ENCODE measurements at regions not wholly inside any gene's neighbourhood (a gene's known extent, or its start where the extent isn't known, plus 50 kb on each side); places are given as distances from the start of the nearest gene placed in this dataset.

DNA sequence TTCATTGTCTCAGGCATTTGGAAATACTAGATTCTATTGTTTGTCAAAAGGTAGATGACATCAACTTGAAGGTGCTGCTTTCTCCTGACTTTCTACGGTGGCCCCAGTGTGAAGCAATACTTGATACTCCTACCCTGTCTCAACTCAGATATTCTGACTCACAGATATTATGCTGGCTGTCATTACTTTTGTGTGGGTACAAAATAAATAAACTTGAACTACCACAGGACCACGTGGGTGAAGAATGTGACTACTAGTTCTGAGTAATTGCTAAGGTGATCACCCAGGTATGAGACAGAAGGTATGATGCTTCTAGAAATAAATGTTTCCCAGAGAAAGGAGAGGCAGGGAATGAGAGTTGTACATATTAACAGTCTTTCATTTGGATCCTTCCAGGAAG is 275.3 kb upstream of the SPOCK3 start:
- no peak for DNase-seq

DNA sequence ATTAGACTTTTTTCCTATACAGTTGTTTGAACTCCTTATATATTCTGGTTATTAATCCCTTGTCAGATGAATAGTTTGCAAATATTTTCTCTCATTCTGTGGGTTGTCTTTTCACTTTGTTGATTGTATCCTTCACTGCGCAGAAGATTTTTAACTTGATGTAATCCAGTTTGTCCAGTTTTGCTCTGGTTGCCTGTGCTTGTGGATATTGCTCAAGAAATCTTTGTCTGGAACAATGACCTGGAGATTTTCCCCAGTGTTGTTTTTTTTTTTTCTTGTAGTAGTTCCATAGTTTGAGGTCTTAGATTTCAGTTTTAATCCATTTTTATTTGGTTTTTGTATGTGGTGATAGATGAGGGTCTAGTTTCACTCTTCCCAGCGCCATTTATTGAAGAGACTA is 289.8 kb upstream of the SPOCK3 start:
- DNase-seq: no peak

DNA sequence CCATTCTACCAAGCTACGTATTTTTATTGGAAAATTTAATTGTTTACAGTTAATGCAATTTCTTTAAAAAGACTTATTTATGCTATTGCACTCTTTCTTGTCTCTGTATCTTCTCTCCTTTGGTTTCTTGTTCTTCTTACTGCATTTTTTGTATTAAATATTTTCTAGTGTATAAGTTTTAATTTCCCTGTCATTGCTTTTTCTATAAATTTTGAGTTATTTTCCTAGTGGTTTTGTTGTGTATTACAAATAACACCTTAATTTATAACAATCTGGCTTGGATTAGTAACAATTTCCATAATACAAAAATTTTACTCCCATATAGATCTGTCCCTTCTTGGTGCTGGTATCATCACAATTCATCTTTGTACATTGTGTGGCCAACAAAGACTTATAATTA is 303.5 kb upstream of the SPOCK3 start:
- DNase-seq: no peak

GRCh38 chr4:167541286-167541685 is 307.0 kb upstream of the SPOCK3 start:
- DNase-seq: no peak

DNA sequence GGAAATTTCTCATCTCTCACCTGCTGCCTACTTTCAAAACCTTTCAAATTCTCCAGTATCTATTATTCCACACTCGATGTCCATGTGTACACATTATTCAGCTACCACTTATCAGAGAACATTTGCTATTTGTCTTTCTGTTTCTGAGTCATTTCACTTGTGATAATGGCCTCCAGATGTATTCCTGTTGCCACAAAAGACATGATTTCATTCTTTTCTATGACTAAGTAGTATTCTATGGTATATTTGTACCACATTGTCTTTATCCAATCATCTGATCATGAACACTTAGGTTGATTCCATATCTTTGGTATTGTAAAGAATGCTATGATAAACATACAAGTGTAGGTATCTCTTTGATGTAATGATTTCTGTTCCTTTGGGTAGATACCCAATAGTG is 310.1 kb upstream of the SPOCK3 start:
- DNase-seq: no peak

DNA sequence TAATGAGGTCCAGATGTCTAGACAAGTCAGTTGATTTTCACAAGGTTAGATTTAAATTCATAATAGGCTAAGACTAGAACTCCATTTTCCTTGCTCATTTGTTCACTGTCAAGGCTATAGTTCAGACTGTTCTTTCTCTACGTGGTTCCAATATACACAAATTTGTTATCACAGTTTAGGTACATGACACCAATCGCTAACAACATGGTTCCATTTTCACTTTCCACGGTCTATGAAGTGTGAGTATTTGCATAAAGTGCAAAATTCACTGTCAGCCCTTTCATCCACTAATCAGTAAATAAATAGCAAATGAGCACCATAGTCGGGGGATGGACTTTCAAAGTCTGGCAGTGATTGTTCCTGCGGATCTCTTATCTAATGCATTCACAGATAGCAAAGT is 315.7 kb upstream of the SPOCK3 start:
- no peak for DNase-seq

GRCh38 chr4:167555338-167556022 is 321.2 kb upstream of the SPOCK3 start:
- DNase-seq: no peak

GRCh38 chr4:167578906-167579305 is 344.6 kb upstream of the SPOCK3 start:
- DNase-seq: no peak

DNA sequence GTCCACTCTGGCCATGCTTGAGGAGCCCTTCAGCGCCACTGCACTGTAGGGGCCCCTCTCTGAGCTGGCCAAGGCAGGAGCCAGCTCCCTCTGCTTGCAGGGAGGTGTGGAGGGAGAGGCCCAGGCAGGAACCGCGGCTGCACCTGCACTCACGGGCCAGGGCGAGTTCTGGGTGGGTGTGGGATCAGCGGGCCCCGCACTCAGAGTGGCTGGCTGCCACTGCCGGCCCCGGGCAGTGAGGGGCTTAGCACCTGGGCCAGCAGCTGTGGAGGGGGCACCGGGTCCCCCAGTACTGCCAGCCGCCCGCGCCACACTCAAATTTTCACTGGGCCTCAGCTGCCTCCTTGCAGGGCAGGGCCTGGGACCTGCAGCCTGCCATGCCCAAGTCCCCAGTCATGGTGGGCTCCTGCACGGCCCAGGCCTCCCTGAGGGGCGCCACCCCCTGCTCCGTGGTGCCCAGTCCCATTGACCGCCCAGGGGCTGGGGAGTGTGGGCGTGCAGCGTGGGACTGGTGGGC is 347.2 kb upstream of the SPOCK3 start:
- no peak for DNase-seq

DNA sequence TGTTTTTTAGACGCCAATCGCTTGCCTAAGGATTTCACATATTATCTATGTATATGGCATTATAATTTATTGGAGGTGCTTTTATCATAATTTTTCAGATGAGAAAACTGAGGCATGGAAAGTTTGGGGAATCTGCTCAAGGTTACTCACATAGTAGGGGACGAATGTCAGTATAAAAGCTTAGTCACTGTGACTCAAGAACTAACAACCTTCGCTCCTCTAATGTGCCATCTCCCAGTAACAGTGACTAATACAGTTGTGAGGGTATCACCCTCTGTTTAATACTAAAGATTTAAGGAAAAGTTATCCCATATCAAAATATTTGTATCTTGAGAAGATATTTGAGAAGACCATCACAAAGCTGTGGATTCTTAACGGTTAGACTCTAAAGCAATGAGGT is 353.1 kb upstream of the SPOCK3 start:
- no peak for DNase-seq

DNA sequence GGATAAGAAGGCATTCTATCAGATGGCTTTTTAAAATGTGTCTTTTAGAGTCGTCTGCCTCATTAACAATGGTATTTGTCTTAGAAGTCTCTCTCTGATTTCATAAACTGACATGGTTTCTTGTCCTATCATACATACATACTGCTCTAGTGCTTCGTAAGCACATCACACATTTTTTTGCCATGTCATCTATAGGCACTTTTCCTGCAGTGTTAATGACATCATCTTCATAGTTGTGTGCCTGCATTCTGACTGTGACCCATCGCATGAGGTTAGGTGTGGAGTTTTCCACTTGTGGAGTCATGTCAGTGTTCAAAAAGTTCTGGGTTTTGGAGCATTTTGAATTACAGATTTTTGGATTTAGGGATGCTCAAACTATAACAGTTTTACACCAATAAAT is 361.6 kb upstream of the SPOCK3 start:
- no peak for DNase-seq

GRCh38 chr4:167602157-167602556 is 367.9 kb upstream of the SPOCK3 start:
- no peak for DNase-seq

DNA sequence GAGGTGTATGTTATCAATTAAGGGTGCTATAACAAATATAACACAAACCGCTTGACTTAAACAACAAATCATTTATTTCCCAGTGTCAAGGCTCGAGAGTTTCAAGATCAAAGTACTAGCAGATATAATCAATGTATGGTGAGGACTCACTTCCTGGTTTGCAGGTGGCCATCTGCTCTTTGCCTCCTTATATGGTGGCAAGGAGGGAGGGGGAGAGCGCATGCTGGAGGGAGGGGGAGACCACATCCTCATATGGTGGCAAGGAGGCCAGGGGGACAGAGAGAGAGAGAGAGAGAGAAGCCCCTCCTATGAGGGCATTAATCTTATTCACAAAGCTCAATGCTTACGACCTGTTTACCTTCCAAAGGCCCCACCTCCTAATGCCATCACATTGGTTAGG is 372.3 kb upstream of the SPOCK3 start:
- no peak for DNase-seq

GRCh38 chr4:167613381-167613780 is 379.1 kb upstream of the SPOCK3 start:
- DNase-seq: no peak

DNA sequence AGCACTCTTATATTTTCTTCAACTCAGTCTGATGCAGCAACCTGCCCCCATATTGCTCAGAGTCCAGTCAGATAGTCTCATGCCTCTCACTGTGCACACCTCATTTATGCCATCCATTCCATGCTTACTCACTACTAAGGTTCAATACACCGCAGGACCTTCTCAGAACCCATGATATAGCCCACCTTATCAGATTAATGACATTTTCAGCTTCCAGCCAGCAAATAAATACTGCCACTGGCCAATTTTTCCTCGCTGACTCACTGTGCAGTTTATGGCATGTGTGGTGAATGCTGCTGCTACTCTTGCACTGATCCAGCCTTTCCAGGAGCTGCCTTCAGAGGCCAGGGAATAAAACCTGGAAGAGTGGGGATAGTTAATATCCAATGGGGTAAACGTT is 380.6 kb upstream of the SPOCK3 start:
- DNase-seq: no peak

GRCh38 chr4:167616476-167616875 is 382.2 kb upstream of the SPOCK3 start:
- DNase-seq: no peak

DNA sequence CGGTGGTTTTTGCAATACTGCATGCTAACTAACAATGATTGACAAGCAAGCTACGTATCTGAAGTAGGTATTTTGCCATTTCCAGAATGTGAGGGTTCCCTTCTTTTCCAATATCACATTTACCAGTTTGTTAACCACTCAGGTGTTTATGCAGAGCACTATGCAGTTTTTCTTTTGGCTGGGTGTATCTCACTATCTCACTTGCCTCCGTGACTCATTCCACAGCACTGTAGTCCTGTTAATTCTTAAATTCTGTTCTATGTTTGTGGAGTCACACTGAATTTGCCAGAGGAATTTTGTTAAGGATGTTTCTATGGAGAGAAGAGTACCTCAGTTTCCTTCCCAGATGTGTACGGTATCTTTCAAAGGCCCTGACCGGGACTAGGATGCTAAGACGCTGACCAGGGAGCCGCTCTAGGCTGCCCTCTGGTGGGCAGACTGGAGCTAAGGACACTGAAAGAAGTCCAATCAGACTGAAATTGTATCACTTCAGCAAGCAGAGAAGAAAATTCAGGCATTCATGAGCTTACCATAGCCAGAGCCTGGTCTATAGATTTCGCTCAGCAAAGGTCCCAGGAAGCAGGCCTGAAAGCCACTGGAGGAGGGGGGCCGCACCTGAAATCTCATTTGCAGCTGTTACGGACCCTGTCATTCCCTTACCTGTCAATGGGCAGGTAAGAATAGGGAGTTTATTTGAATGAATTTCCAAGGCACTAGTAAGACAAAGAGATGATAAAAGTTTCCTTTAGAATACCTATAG is 388.4 kb upstream of the SPOCK3 start:
- DNase-seq: peak; percentile 1

DNA sequence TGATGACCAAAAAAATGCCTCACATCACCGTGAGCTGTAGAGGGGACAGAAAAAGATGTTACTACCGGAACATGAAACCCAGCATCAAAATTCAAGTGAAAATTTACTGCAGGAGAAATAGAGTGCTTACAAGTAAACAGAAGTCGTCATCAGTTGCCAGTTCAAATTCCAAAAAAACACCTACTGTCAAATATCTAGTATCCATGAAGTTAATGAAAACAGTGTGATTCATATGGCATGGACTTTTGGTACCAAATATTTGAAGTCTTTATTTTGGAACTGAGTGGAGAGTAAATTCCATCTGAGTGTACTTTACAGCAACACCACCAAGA is 388.9 kb upstream of the SPOCK3 start:
- no peak for DNase-seq

DNA sequence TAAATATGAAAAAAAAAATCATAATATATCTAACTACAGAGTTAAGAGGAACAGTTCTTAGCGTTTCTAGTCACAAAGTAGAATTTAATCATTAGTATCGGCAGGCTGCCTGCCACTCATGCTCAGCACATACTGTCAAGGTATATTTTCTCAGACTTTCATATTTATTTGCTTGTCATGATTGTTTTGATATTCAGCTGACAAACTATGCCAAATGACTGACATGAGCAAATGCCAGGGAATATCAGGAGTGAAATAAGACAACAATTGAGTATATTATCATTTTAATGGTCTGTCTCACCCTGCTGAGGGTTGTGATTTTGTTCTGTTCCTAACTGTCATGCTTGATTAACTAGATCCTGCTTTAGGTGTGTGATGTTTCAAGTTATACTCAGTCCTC is 395.0 kb upstream of the SPOCK3 start:
- no peak for DNase-seq

- no peak for DNase-seq
Observed at GRCh38 chr4:167642250-167642649, 408.0 kb upstream of the SPOCK3 start.

DNA sequence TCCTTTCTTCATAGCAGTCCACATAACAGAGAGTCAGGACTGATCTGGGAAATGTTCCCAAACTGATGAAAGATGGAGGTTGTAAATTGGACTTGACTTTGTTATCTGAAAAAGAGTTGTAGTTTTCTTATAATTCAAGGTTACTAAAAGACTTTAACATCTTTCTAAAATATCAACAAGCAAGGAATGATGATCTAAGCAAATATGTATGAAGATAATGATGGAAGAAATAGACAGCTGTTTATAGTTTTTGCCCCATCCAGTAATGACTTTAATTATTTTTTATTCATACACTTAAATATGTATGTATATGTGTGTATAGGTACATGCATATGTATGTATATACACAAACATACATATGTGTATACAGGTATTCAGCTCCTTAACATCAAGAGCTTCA is 411.1 kb upstream of the SPOCK3 start:
- no peak for DNase-seq

GRCh38 chr4:167652267-167652666 is 418.0 kb upstream of the SPOCK3 start:
- no peak for DNase-seq

DNA sequence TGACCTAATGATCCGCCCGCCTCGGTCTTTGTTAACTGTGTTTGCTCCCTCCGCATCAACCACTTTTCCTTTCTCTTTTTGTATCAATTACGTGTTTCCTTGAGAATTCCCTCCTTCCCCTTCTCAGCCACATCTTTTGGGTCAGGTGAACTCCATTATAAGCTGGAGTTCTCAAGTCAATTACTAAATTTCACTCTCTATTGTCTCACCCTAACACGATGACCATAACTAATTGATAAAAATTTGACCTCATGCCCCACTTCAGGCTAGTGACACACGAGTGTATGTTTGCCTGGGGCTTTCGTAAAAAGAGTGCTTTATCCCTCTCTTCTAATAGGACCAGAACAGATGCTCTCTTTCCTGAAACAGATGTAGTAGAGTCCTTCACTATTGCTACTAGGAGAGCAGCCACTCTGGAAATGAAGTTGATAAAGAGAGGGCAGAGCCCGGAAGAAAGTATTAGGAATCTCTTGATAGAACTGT is 403.6 kb upstream of the ANXA10 start:
- no peak for DNase-seq

DNA sequence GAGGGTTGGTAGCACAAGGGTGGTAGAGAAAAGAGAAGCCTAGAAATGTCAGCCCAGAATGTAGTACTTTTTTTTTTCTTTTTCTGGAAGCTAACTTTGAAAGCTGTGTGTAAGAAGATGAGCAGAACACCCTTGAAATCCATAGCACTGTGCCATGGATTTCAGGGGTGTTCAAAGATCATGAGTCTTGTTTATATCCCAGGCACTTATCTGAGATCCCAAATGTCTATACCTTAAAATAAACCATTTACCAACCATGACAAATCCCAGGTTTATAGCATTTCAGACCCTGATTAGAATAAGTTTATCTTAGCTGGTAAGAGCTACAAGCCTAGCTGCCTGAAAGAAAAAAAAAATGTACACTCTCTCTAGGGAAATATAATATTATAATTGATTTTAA is 389.9 kb upstream of the ANXA10 start:
- DNase-seq: no peak

DNA sequence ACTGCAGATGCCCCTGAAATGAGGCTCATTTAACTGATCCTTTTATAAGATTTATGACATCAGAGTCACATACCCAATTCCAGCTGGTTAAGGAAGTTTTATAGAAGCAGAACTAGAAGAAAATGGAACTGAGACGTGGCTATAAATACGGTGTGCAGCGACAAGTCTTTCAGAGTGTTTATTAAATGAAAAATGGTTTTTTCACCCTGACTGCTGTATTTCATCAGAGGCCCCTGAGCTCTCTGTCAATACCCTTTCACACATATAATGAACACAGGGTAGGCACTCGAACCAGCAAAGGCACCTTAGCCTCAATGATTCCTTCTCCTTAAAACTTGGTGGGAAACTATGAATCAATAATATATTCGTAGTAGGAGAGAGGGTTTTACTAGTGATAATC is 380.8 kb upstream of the ANXA10 start:
- DNase-seq: no peak
